Erythroblast (primary cell): ENCODE measurements at regions not wholly inside any gene's neighbourhood (a gene's known extent, or its start where the extent isn't known, plus 50 kb on each side); places are given as distances from the start of the nearest gene placed in this dataset.

Source experiments
- DNase-seq, 2 experiments: peaks; one replicate each; lab custom pipeline; 2025; lab: John Stamatoyannopoulos, UW
- GATA1 ChIP-seq: IDR thresholded peaks from 2 replicates; pipeline ENCODE4 v1.6.1; 2011; ENCODE audit warnings: low read depth, mild to moderate bottlenecking, control low read depth, low read length, moderate library complexity
- POLR2A ChIP-seq: IDR thresholded peaks from 2 replicates; pipeline ENCODE4 v1.6.1; 2011; ENCODE audit warnings: mild to moderate bottlenecking, low read length

GRCh38 chr2:74747411-74748080 is 86.4 kb upstream of the HK2 start:
- no peak for DNase-seq

DNA sequence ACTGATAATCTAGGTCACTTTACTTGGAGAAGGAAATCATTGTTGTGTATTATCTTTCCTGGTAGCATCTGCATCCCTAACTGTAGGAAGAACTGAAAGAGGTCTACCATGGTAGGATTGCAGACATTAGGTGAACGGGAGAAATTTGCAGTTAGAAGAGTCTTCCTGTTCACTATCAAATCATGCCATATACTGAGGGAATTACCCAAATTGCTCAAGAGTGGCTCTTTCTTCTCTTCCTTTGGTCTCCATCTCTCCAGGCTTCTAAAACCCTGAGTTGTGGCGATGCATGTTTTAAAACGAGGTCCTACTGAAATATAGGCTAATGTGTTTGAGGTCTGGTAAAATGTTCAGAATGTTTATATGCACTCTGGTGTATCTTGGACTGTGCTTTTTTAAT is 85.3 kb upstream of the HK2 start:
- no peak for DNase-seq
- TF ChIP-seq GATA1 (no peak), POLR2A (no peak)

More at GRCh38 chr2:74747411-74748080, 86.4 kb upstream of the HK2 start:
- TF ChIP-seq GATA1 (no peak), POLR2A (no peak)

DNA sequence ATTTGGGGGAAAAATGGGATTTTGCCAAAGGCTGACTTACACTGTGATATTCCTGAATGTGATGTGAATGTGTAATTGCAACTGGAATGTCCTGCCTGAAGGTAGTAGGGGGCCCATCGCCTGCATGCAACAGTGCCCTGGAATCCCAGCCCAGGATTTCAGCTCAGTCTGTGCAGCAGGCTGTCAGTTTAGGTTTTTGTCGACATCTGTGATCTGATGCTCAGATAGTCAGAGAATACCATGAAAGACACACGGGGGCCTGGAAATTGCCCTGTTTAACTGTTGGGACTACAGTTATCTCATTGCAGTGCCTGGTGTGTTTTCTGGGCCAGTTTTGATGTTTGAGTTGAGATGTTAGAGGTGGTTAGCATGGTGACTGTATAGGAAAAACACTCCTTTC is 84.5 kb upstream of the HK2 start:
- TF ChIP-seq GATA1 (no peak), POLR2A (no peak)
- DNase-seq = no peak

- TF ChIP-seq GATA1 (no peak), POLR2A (no peak)
These were observed 81.7 kb upstream of the HK2 start for GRCh38 chr2:74751981-74752851.

DNA sequence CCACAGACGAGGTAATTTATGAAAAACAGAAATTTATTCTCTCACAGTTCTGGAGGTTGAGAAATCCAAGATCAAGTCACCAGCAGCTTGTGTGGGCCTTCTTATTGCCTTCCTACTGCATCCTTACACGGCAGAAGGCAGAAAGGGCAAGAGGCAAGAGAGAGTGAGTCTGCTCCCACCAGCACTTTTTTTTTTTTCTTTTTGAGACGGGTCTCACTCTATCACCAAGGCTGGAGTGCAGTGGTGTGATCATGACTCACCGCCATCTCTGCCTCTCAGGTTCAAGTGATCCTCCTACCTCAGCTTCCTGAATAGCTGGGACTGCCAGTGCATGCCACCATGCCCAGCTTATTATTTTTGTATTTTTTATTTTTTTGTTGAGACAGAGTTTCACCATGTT is 78.5 kb upstream of the HK2 start:
- DNase-seq = no peak
- TF ChIP-seq GATA1 = no peak
- no peak for TF ChIP-seq POLR2A

More at GRCh38 chr2:74751981-74752851, 81.7 kb upstream of the HK2 start:
- DNase-seq = no peak

DNA sequence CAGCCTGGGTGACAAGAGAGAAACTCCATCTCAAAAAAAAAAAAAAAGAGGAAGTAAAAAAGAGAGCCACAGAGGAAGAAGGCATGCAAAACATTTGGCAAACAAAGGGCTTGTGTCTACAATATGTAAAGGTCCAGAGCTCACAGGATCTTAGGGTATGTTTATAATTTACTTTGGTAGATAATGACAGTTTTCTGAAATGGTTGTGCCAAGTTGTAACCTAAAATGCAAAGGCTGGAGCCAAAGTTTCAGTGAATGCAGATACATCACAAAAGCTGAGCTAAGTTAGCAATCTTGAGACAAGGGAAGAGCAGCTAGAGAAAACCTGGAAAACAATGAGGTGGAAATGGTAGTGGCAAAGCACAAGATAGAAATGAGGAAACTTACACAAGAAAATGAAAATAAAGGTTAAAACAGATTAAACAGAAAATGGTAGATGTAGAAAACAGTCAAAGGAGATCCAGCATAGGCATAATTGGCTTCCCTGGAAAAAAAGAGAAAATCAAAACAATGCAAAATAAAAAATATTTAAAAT is 77.5 kb upstream of the HK2 start:
- no peak for TF ChIP-seq GATA1
- no peak for TF ChIP-seq POLR2A
- peak in 1 of 2 experiments; percentile 12 for DNase-seq

- TF ChIP-seq GATA1 (no peak), POLR2A (no peak)
- DNase-seq = no peak
These were observed 73.9 kb upstream of the HK2 start for GRCh38 chr2:74759986-74760385.

- no peak for DNase-seq
- TF ChIP-seq GATA1 (no peak), POLR2A (no peak)
These were observed 72.9 kb upstream of the HK2 start for GRCh38 chr2:74760875-74761630.

GRCh38 chr2:74762789-74763188 is 71.1 kb upstream of the HK2 start:
- TF ChIP-seq POLR2A (no peak), GATA1 (no peak)
- DNase-seq = peak in 1 of 2 experiments; percentile 4

GRCh38 chr2:74763962-74764428 is 69.9 kb upstream of the HK2 start:
- DNase-seq = no peak

GRCh38 chr2:74764429-74765272 is 69.3 kb upstream of the HK2 start:
- DNase-seq = no peak
- TF ChIP-seq GATA1 (no peak), POLR2A (no peak)

More at GRCh38 chr2:74763962-74764428, 69.9 kb upstream of the HK2 start:
- no peak for TF ChIP-seq POLR2A
- TF ChIP-seq GATA1 = no peak

GRCh38 chr2:74766780-74767179 is 67.1 kb upstream of the HK2 start:
- no peak for DNase-seq
- TF ChIP-seq POLR2A = no peak
- no peak for TF ChIP-seq GATA1
